ENCODE measurements at regions not wholly inside any gene's neighbourhood (a gene's known extent, or its start where the extent isn't known, plus 50 kb on each side); places are given as distances from the start of the nearest gene placed in this dataset.

DNA sequence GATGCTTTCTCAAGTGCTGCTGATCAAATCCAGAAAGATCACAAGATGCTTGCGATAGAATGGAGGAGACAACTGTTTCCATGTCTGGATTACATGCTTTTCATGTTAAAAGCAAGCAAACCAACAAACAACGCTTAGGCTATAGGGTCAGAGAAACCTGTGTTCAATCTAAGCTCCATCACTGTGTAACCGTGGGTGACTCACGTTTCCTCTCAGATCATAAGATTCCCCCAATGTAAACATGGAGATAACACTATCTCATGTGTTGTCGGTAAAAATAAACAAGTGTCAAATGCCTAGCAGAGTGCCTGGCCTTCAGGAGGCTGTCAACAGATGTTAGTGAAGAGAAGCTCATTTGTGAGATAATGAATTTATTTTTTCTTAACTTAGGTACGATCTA is 907.8 kb downstream of the NTRK3 start:
- TF ChIP-seq, protein P1, sequence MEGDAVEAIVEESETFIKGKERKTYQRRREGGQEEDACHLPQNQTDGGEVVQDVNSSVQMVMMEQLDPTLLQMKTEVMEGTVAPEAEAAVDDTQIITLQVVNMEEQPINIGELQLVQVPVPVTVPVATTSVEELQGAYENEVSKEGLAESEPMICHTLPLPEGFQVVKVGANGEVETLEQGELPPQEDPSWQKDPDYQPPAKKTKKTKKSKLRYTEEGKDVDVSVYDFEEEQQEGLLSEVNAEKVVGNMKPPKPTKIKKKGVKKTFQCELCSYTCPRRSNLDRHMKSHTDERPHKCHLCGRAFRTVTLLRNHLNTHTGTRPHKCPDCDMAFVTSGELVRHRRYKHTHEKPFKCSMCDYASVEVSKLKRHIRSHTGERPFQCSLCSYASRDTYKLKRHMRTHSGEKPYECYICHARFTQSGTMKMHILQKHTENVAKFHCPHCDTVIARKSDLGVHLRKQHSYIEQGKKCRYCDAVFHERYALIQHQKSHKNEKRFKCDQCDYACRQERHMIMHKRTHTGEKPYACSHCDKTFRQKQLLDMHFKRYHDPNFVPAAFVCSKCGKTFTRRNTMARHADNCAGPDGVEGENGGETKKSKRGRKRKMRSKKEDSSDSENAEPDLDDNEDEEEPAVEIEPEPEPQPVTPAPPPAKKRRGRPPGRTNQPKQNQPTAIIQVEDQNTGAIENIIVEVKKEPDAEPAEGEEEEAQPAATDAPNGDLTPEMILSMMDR (conservative IDR thresholded peaks at IDR 0.05), result no peak
- TF ChIP-seq ZFX (IDR thresholded peaks at IDR 0.05), result no peak

All from C4-2B (cell line).